NB4 (cell line): ENCODE measurements at regions not wholly inside any gene's neighbourhood (a gene's known extent, or its start where the extent isn't known, plus 50 kb on each side); places are given as distances from the start of the nearest gene placed in this dataset.

Experiments
- MYC ChIP-seq: IDR thresholded peaks from 2 replicates; pipeline ENCODE4 v1.6.1; 2011; ENCODE audit warnings: low read depth, low read length
- POLR2A ChIP-seq: IDR thresholded peaks from 2 replicates; pipeline ENCODE4 v1.6.1; 2011; ENCODE audit warnings: mild to moderate bottlenecking; ENCODE audit not compliant: insufficient read length; ENCODE audit errors: extremely low read depth
- TF ChIP-seq, protein P1 (sequence below): IDR thresholded peaks from one replicate; pipeline ENCODE4 v1.5.1; 2012; ENCODE audit warnings: low read depth, low read length
- TF ChIP-seq, protein P2 (sequence below): IDR thresholded peaks from 2 replicates; pipeline ENCODE4 v1.6.1; 2011; ENCODE audit warnings: low read depth, low read length

DNA sequence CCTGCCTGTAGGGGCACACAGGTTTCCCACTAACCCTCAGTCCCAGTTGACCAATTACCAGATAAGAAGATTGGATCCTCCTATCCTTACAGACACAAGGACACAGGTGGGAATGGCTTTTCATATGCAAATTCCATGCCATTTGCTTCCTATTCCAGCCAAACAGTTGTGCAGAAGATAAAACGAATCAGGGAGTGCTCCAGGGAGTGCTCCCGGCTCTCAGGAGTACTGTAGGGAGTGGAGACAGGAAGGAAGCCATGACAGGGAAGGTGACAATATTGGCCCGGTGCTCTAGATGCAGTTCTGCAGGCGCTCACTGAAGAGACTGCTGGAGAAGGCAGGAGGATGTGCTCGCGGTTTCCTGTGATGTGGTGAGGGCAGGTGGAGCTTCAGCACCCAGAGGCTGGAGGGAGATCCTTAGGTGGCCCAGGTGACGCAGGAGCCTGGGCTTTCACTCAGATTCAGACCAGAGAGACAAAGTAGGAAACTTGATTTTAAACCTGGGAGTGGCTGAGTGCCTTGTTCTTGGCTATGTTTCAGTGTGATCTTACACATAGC is 260.0 kb downstream of the AUH start:
- TF ChIP-seq, protein P1, sequence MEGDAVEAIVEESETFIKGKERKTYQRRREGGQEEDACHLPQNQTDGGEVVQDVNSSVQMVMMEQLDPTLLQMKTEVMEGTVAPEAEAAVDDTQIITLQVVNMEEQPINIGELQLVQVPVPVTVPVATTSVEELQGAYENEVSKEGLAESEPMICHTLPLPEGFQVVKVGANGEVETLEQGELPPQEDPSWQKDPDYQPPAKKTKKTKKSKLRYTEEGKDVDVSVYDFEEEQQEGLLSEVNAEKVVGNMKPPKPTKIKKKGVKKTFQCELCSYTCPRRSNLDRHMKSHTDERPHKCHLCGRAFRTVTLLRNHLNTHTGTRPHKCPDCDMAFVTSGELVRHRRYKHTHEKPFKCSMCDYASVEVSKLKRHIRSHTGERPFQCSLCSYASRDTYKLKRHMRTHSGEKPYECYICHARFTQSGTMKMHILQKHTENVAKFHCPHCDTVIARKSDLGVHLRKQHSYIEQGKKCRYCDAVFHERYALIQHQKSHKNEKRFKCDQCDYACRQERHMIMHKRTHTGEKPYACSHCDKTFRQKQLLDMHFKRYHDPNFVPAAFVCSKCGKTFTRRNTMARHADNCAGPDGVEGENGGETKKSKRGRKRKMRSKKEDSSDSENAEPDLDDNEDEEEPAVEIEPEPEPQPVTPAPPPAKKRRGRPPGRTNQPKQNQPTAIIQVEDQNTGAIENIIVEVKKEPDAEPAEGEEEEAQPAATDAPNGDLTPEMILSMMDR = no peak
- TF ChIP-seq POLR2A (no peak), MYC (no peak)
- TF ChIP-seq, protein P2, sequence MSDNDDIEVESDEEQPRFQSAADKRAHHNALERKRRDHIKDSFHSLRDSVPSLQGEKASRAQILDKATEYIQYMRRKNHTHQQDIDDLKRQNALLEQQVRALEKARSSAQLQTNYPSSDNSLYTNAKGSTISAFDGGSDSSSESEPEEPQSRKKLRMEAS = no peak
